GM19397 (cell line): ENCODE measurements at regions not wholly inside any gene's neighbourhood (a gene's known extent, or its start where the extent isn't known, plus 50 kb on each side); places are given as distances from the start of the nearest gene placed in this dataset.

ENCODE experiments used
- ATAC-seq: cut with Tn5 transposase; IDR thresholded peaks from one replicate; pipeline ENCODE4 v1.9.1; 2021; ENCODE audit warnings: mild to moderate bottlenecking, moderate library complexity; ENCODE audit not compliant: unreplicated experiment

- ATAC-seq, result no peak
Measured at GRCh38 chr4:123737156-123737555, 340.6 kb downstream of the SPRY1 start.

GRCh38 chr4:123739806-123740205 is 343.2 kb downstream of the SPRY1 start:
- no peak for ATAC-seq

GRCh38 chr4:123740236-123740635 is 343.6 kb downstream of the SPRY1 start:
- ATAC-seq, result no peak

- no peak for ATAC-seq
Measured at GRCh38 chr4:123741906-123742305, 345.3 kb downstream of the SPRY1 start.

- no peak for ATAC-seq
Measured at GRCh38 chr4:123743848-123744247, 347.3 kb downstream of the SPRY1 start.

GRCh38 chr4:123744664-123745290 is 348.2 kb downstream of the SPRY1 start:
- no peak for ATAC-seq

- ATAC-seq, result no peak
Measured at GRCh38 chr4:123747016-123747415, 350.4 kb downstream of the SPRY1 start.

GRCh38 chr4:123748806-123749205 is 352.2 kb downstream of the SPRY1 start:
- no peak for ATAC-seq

- no peak for ATAC-seq
Measured at GRCh38 chr4:123749383-123749782, 352.8 kb downstream of the SPRY1 start.

- ATAC-seq, result no peak
Measured at GRCh38 chr4:123750044-123750443, 353.4 kb downstream of the SPRY1 start.

GRCh38 chr4:123755655-123756054 is 359.1 kb downstream of the SPRY1 start:
- no peak for ATAC-seq

GRCh38 chr4:123767806-123768205 is 371.2 kb downstream of the SPRY1 start:
- ATAC-seq, result no peak

- ATAC-seq, result no peak
Measured at GRCh38 chr4:123770884-123771283, 374.3 kb downstream of the SPRY1 start.

- peak; percentile 98 for ATAC-seq
Measured at GRCh38 chr4:123776267-123776666, 379.7 kb downstream of the SPRY1 start.

- no peak for ATAC-seq
Measured at GRCh38 chr4:123777373-123777772, 380.8 kb downstream of the SPRY1 start.

GRCh38 chr4:123783151-123783790 is 386.7 kb downstream of the SPRY1 start:
- ATAC-seq, result no peak

GRCh38 chr4:123783921-123784320 is 387.3 kb downstream of the SPRY1 start:
- no peak for ATAC-seq

GRCh38 chr4:123784626-123785025 is 388.0 kb downstream of the SPRY1 start:
- ATAC-seq, result no peak

- no peak for ATAC-seq
Measured at GRCh38 chr4:123785538-123785937, 388.9 kb downstream of the SPRY1 start.

- no peak for ATAC-seq
Measured at GRCh38 chr4:123786163-123786915, 389.7 kb downstream of the SPRY1 start.

- no peak for ATAC-seq
Measured at GRCh38 chr4:123786920-123787319, 390.3 kb downstream of the SPRY1 start.

GRCh38 chr4:123787512-123788080 is 391.0 kb downstream of the SPRY1 start:
- ATAC-seq, result no peak
